COR-L47 (cell line): ENCODE measurements at regions not wholly inside any gene's neighbourhood (a gene's known extent, or its start where the extent isn't known, plus 50 kb on each side); places are given as distances from the start of the nearest gene placed in this dataset.

Experiments used
- DNase-seq: peaks from one replicate; lab custom pipeline; 2025; lab: John Stamatoyannopoulos, UW

GRCh38 chr4:42330002-42330592 lies 67.2 kb upstream of the SHISA3 start:
- no peak for DNase-seq

- DNase-seq, result no peak
These were observed 66.2 kb upstream of the SHISA3 start for GRCh38 chr4:42331040-42331439.

- DNase-seq, result no peak
These were observed 65.3 kb upstream of the SHISA3 start for GRCh38 chr4:42331914-42332368.

GRCh38 chr4:42339935-42340406 lies 57.3 kb upstream of the SHISA3 start:
- no peak for DNase-seq

- DNase-seq, result no peak
These were observed 55.7 kb upstream of the SHISA3 start for GRCh38 chr4:42341518-42342026.

- DNase-seq, result no peak
These were observed 54.8 kb upstream of the SHISA3 start for GRCh38 chr4:42342459-42342858.

GRCh38 chr4:42344309-42344708 lies 53.0 kb upstream of the SHISA3 start:
- no peak for DNase-seq

- DNase-seq, result no peak
These were observed 52.5 kb upstream of the SHISA3 start for GRCh38 chr4:42344749-42345148.

- DNase-seq, result no peak
These were observed 51.2 kb upstream of the SHISA3 start for GRCh38 chr4:42345962-42346544.

- DNase-seq, result no peak
These were observed 50.2 kb upstream of the SHISA3 start for GRCh38 chr4:42347076-42347475.
